Heart right ventricle (tissue), 16 donors: ENCODE measurements at regions not wholly inside any gene's neighbourhood (a gene's known extent, or its start where the extent isn't known, plus 50 kb on each side); places are given as distances from the start of the nearest gene placed in this dataset.

Experiments
- ATAC-seq, 8 donors: fragments of 200-7000 bp; cut with Tn5 transposase; one replicate each; pipeline ENCODE4 v1.9.1; 2020; ENCODE audit warnings: mild to moderate bottlenecking in 8 of 8, moderate library complexity in 8 of 8, moderate number of reproducible peaks in 1 of 8
- DNase-seq, 2 donors: peaks; one replicate each; pipeline ENCODE4 v3.0.0-alpha.2; 2020
- H3K27ac ChIP-seq, 10 donors: fragments of 200-600 bp; sonication (generic) in 2 of 10; one replicate each; pipeline versions ENCODE4 v1.5.0 to v1.8.0; 2020 to 2022; ENCODE audit warnings: mild to moderate bottlenecking in 3 of 10
- H3K27me3 ChIP-seq, 7 donors: fragments of 200-600 bp; one replicate each; pipeline ENCODE4 v1.8.0; 2021 to 2022; ENCODE audit warnings: mild to moderate bottlenecking in 2 of 7
- H3K36me3 ChIP-seq, 9 donors: fragments of 200-600 bp; sonication (generic) in 1 of 9; one replicate each; pipeline versions ENCODE4 v1.5.0 to v1.8.0; 2020 to 2022; ENCODE audit warnings: mild to moderate bottlenecking in 2 of 9
- H3K4me1 ChIP-seq, 9 donors: fragments of 200-600 bp; sonication (generic) in 1 of 9; one replicate each; pipeline versions ENCODE4 v1.5.0 to v1.8.0; 2020 to 2022; ENCODE audit warnings: mild to moderate bottlenecking in 4 of 9
- H3K4me3 ChIP-seq, 10 donors: fragments of 200-600 bp; sonication (generic) in 2 of 10; one replicate each; pipeline versions ENCODE4 v1.5.0 to v1.8.0; 2020 to 2022; ENCODE audit warnings: mild to moderate bottlenecking in 7 of 10, moderate library complexity in 2 of 10
- H3K9me3 ChIP-seq, 11 donors: fragments of 200-600 bp in 10 of 11; sonication (generic) in 2 of 11; one replicate each; pipeline versions ENCODE4 v1.5.0 to v1.8.0; 2013 to 2022; ENCODE audit warnings: mild to moderate bottlenecking in 2 of 11, control low read depth in 1 of 11, moderate library complexity in 1 of 11
- WGBS, 2 donors: extraction: QIAGEN DNeasy Blood & Tissue Kit; methylation state at CpG; one replicate each; pipeline ENCODE4 v1.1.7; 2013; ENCODE audit warnings: inconsistent platforms in 1 of 2; 5-methylcytosine and 5-hydroxymethylcytosine counted together
- intact Hi-C, 10 donors: fragments of 100-400 bp; cut with DNase I; formaldehyde crosslinking; loops; one replicate each; pipeline versions ENCODE4 v1.11.1 to v1.14.2; 2022
- TF ChIP-seq, protein P1 (sequence below), 9 donors: fragments of 200-600 bp; sonication (generic) in 2 of 9; IDR thresholded peaks; one replicate each; pipeline versions ENCODE4 v1.5.0 to v1.8.0; 2021 to 2022; ENCODE audit warnings: antibody characterized with exemption in 9 of 9, mild to moderate bottlenecking in 5 of 9, moderate library complexity in 1 of 9
- donor health status: Arrhythmogenic right ventricular cardiomyopathy.
- donor health status: ischemic (EF 13 %, LVEDD 7.1; RV severe dilation, severe dysfunction).
- donor health status: healthy with polysubstance abuse.
- donor health status: DM: no; HTN: yes; CAD: no.
- donor health status: DM: no; HTN: no; CAD: no.
- donor health status: ischemic (EF 25% LVEDD 6.9; RV normal size, moderate dysfunction).
- donor health status: ischemic (EF 25% LVEDD 5.7; RV mildly dilated, moderate dysfunction).
- donor health status: healthy.
- donor health status: DM: yes; HTN: yes; CAD: no.
- donor health status: Ischemic cardiomyopathy.
- donor health status: ischemic (EF 35%, LVEDD 5.7; RV mildly dilated, moderate dysfunction).
- donor health status: nonischemic (EF 11% LVEDD 7.7; RV severe dilation, severe dysfunction).
- donor health status: DM: yes; HTN: yes; CAD: no.
- donor health status: PGD.
- donor health status: ischemic (EF 29% LVEDD 5.4; RV normal size, mild dysfunction).
- donor health status: nonischemic (EF 23%, LVEDD 6.1; RV moderate dilation, normal function).

DNA sequence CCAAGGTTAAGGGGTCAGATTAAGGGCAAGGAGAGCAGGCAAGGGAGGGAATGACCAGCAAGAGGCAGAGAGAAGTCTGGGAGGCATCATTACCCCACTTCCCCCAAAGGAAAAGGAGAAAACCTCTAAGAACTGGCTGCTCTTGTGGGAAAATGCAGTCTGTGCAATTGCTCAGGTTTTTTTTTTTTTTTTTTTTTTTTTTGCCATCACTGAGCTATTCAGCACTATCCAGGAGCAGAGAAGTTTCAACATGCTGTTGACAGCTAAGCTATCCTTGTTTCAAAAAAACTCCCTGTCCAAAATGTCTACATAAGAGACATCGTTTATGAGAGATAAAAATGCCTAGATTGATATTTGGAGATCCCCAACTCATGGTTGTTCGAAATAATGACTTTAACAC is 345.4 kb downstream of the TDRD15 start:
- Histone ChIP-seq H3K9me3 (no peaks in the 10 kb centered on the region), H3K27me3 (no peaks in the 10 kb centered on the region), H3K36me3 (no peaks in the 10 kb centered on the region), H3K4me3 (no peak overlapping the region), H3K4me1 (no peaks in the 10 kb centered on the region), H3K27ac (no peak overlapping the region)
- WGBS, 2 donors: 47 to 52% methylated on average over 2 of the region's 2 CpGs
- TF ChIP-seq, protein P1, sequence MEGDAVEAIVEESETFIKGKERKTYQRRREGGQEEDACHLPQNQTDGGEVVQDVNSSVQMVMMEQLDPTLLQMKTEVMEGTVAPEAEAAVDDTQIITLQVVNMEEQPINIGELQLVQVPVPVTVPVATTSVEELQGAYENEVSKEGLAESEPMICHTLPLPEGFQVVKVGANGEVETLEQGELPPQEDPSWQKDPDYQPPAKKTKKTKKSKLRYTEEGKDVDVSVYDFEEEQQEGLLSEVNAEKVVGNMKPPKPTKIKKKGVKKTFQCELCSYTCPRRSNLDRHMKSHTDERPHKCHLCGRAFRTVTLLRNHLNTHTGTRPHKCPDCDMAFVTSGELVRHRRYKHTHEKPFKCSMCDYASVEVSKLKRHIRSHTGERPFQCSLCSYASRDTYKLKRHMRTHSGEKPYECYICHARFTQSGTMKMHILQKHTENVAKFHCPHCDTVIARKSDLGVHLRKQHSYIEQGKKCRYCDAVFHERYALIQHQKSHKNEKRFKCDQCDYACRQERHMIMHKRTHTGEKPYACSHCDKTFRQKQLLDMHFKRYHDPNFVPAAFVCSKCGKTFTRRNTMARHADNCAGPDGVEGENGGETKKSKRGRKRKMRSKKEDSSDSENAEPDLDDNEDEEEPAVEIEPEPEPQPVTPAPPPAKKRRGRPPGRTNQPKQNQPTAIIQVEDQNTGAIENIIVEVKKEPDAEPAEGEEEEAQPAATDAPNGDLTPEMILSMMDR (IDR thresholded peaks at IDR 0.05): no peak
- intact Hi-C loops: no loop called here
- ATAC-seq: no peak
- DNase-seq: no peak

DNA sequence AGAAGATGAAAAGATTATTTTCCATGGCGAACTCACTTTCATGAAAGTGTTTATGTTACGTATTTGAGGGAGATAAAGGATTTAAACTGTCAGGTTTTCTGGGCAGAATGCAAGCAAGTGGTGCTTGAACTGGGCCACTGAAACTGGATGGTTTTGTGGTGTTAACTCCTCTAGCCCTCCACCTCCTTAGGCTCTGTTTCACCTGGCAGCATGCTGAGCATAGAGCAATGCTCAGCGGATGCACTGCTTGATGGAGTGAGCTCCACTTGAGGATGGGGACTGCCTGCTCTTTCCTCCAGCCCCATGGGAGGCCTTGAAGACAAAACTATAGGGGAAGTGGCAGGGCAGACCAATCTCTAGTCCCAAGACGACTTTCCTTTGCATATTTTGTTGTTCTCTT is 345.8 kb downstream of the TDRD15 start:
- no peak for DNase-seq

DNA sequence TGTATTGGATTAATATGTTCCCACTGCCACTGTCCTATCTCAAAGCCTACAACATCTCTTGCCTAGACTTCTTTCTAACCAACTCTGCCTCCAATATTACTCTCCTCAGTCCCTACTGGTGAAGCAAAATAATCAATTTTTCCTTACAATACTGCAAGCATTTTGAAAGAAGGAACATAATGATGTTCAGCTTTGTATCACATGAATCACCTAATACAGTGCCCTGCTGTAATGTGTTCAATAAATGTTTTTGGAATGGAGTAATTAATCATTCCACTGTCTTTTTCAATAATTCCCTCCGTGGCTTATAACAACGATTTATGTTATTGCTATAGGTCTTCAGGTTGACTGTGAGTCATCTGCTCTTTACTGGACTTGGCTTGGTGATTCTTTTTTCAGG is 356.4 kb downstream of the TDRD15 start:
- no peak overlapping the region for H3K27ac ChIP-seq
- intact Hi-C loops: no loop called here
- no peaks in the 10 kb centered on the region for H3K4me1 ChIP-seq
- no peaks in the 10 kb centered on the region for H3K27me3 ChIP-seq
- H3K9me3 ChIP-seq: peaks cover 0 to 21% (median 0%) of the 10 kb centered on the region in 11 donors
- no peak overlapping the region for H3K4me3 ChIP-seq
- WGBS, 2 donors: 84 to 92% methylated on average over 2 of the region's 2 CpGs
- TF ChIP-seq, protein P1 (IDR thresholded peaks at IDR 0.05): no peak
- DNase-seq (no peak), ATAC-seq (no peak)
- no peaks in the 10 kb centered on the region for H3K36me3 ChIP-seq

More for the DNA sequence above, 345.8 kb downstream of the TDRD15 start:
- H3K4me1 ChIP-seq: no peaks in the 10 kb centered on the region
- H3K9me3 ChIP-seq: no peaks in the 10 kb centered on the region
- H3K36me3 ChIP-seq: no peaks in the 10 kb centered on the region
- no peak overlapping the region for H3K27ac ChIP-seq
- no peak overlapping the region for H3K4me3 ChIP-seq
- TF ChIP-seq, protein P1 (IDR thresholded peaks at IDR 0.05): no peak
- no peaks in the 10 kb centered on the region for H3K27me3 ChIP-seq
- intact Hi-C loops: no loop called here
- WGBS, 2 donors: 76 to 81% methylated on average over 4 of the region's 4 CpGs
- ATAC-seq: no peak

DNA sequence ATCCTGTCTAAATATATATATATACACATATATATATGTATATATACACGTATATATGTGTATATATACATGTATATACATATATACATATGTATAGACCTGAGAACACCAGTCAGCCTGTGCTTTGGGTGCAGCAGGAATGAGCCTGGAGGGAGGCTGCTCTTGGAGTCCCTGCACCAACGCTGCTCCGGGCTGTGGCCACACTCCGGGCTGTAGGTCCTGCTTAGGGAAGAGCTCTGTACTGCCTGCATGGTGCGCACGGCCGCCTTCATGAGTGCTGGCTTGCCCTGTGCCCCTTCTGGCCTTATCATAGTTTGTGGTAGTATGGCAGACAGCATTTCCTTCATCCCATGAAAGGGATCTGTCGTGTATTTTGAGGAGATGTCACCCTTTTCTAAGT is 360.9 kb downstream of the TDRD15 start:
- DNase-seq (no peak), ATAC-seq (no peak)
- intact Hi-C loops: no loop called here
- Histone ChIP-seq H3K4me1 (no peaks in the 10 kb centered on the region), H3K27ac (no peak overlapping the region), H3K36me3 (no peaks in the 10 kb centered on the region), H3K4me3 (no peak overlapping the region), H3K27me3 (no peaks in the 10 kb centered on the region), H3K9me3 (peaks cover 0 to 37% (median 0%) of the 10 kb centered on the region in 11 donors)
- TF ChIP-seq, protein P1 (IDR thresholded peaks at IDR 0.05): no peak
- WGBS, 2 donors: 82 to 84% methylated on average over 8 of the region's 8 CpGs
